ENCODE measurements at regions not wholly inside any gene's neighbourhood (a gene's known extent, or its start where the extent isn't known, plus 50 kb on each side); places are given as distances from the start of the nearest gene placed in this dataset.

GRCh38 chr3:146679995-146680394 is 74.8 kb upstream of the PLSCR5 start:
- no peaks in the 10 kb centered on the region for H3K9me2 ChIP-seq (ENCODE audit: insufficient read depth)
- no peaks in the 10 kb centered on the region for H3F3A ChIP-seq (replicated peaks; ENCODE audit: low read depth)
- no peak overlapping the region for H3K4me3 Mint-ChIP-seq
- H3K36me3 Mint-ChIP-seq (ENCODE audit: low read depth) = no peaks in the 10 kb centered on the region
- no peaks in the 10 kb centered on the region for H4K20me1 ChIP-seq (replicated peaks; ENCODE audit: insufficient read depth)
- no peak overlapping the region for H3K4me2 ChIP-seq
- H3K79me2 ChIP-seq (replicated peaks; ENCODE audit: insufficient read depth) = no peaks in the 10 kb centered on the region
- ATAC-seq = no peak
- no peaks in the 10 kb centered on the region for H3K36me3 ChIP-seq (ENCODE audit: insufficient read depth)
- no peaks in the 10 kb centered on the region for H3K27me3 ChIP-seq (ENCODE audit: insufficient read depth)
- no peaks in the 10 kb centered on the region; the same call in 2 of the 3 replicates for H3K9me3 Mint-ChIP-seq
- DNase-seq (ENCODE audit: low spot score) = no peak
- H3K27me3 Mint-ChIP-seq (ENCODE audit: insufficient read depth, low read depth, poor library complexity) = no peaks in the 10 kb centered on the region
- no peak overlapping the region for H3K27ac Mint-ChIP-seq
- H3K27ac ChIP-seq (ENCODE audit: low read depth) = no peak overlapping the region
- H3K4me3 ChIP-seq = no peak overlapping the region
- H3K4me1 ChIP-seq (ENCODE audit: insufficient read depth) = no peaks in the 10 kb centered on the region
- TF ChIP-seq NANOG (IDR thresholded peaks at IDR 0.05; ENCODE audit: borderline replicate concordance) = no peak
- TF ChIP-seq REST (IDR thresholded peaks at IDR 0.05; ENCODE audit: unreplicated experiment) = no peak
- no peak for TF ChIP-seq ETS1 (IDR thresholded peaks at IDR 0.05)
- no peak overlapping the region for H2AFZ ChIP-seq
- peaks cover 5% of the 10 kb centered on the region; the same call in 1 of the 3 replicates for H3K4me1 Mint-ChIP-seq

- H3F3A ChIP-seq (replicated peaks; ENCODE audit: low read depth) = no peaks in the 10 kb centered on the region
- H4K20me1 ChIP-seq (replicated peaks; ENCODE audit: insufficient read depth) = no peaks in the 10 kb centered on the region
- ATAC-seq (no peak), DNase-seq (ENCODE audit: low spot score) (no peak)
- Mint-ChIP-seq H3K9me3 (no peaks in the 10 kb centered on the region; the same call in 2 of the 3 replicates), H3K36me3 (ENCODE audit: low read depth) (no peaks in the 10 kb centered on the region), H3K27me3 (ENCODE audit: insufficient read depth, low read depth, poor library complexity) (no peaks in the 10 kb centered on the region), H3K4me1 (peaks cover 5% of the 10 kb centered on the region; the same call in 1 of the 3 replicates), H3K27ac (no peak overlapping the region), H3K4me3 (no peak overlapping the region)
- H2AFZ ChIP-seq = no peak overlapping the region
- H3K4me3 ChIP-seq = no peak overlapping the region
- H3K36me3 ChIP-seq (ENCODE audit: insufficient read depth) = no peaks in the 10 kb centered on the region
- no peaks in the 10 kb centered on the region for H3K79me2 ChIP-seq (replicated peaks; ENCODE audit: insufficient read depth)
- no peaks in the 10 kb centered on the region for H3K27me3 ChIP-seq (ENCODE audit: insufficient read depth)
- H3K27ac ChIP-seq (ENCODE audit: low read depth) = no peak overlapping the region
- no peaks in the 10 kb centered on the region for H3K9me2 ChIP-seq (ENCODE audit: insufficient read depth)
- no peaks in the 10 kb centered on the region for H3K4me1 ChIP-seq (ENCODE audit: insufficient read depth)
- no peak overlapping the region for H3K4me2 ChIP-seq
- TF ChIP-seq JUNB (IDR thresholded peaks at IDR 0.05; ENCODE audit: unreplicated experiment) (no peak), EZH2 (IDR thresholded peaks at IDR 0.05; ENCODE audit: low read depth, unreplicated experiment) (no peak), CREB1 (CRISPR knock-in tag; IDR thresholded peaks at IDR 0.05; ENCODE audit: low read depth) (no peak), STAT1 (IDR thresholded peaks at IDR 0.05; ENCODE audit: unreplicated experiment) (no peak), ETS1 (IDR thresholded peaks at IDR 0.05) (no peak), ZNF462 (CRISPR knock-in tag; IDR thresholded peaks at IDR 0.05) (no peak), ZNF331 (CRISPR knock-in tag; IDR thresholded peaks at IDR 0.05; ENCODE audit: low read depth) (no peak)
Observed at GRCh38 chr3:146679191-146679590, 74.0 kb upstream of the PLSCR5 start.
